Naive thymus-derived CD8-positive, alpha-beta T cell (primary cell): ENCODE measurements at regions not wholly inside any gene's neighbourhood (a gene's known extent, or its start where the extent isn't known, plus 50 kb on each side); places are given as distances from the start of the nearest gene placed in this dataset.
A peak's percentile ranks its signal among the peaks of the same experiment; 100 is the strongest.
"Not testable (repeated sequence)": the region's sequence is repeated elsewhere in the genome, so short reads cannot be mapped to it uniquely, and the experiment has no call there.

Experiments used
- ATAC-seq, 2 donors: fragments of 150-1000 bp; cut with Tn5 transposase in 1 of 2; sonication (Bioruptor Pico), chemical (Tn5 transposase) in 1 of 2; 1 replicate in 1 of 2; 2 replicates in 1 of 2; pipeline ENCODE4 v1.10.0; 2021; ENCODE audit warnings: mild to moderate bottlenecking in 2 of 2, moderate library complexity in 2 of 2
- POLR2A ChIA-PET: fragments of 350-600 bp; sonication (Branson Sonifier 250); formaldehyde crosslinking; loops from one replicate; lab custom pipeline; 2021; ENCODE audit warnings: antibody characterized with exemption; lab: Charles Lee
- DNase-seq, 10 donors: peaks; one replicate each; pipeline versions ENCODE4 v3.0.0 to v3.0.0-alpha.2; 2020 to 2022
- H3K27ac Mint-ChIP-seq, 10 donors: one replicate each; pipeline ENCODE4 v1.8.0; 2020 to 2022; ENCODE audit warnings: mild to moderate bottlenecking in 10 of 10, mixed read lengths in 10 of 10, moderate library complexity in 4 of 10, inconsistent platforms in 1 of 10
- H3K27me3 Mint-ChIP-seq, 5 donors: one replicate each; pipeline ENCODE4 v1.8.0; 2021 to 2022; ENCODE audit warnings: mixed read lengths in 5 of 5
- H3K36me3 Mint-ChIP-seq, 3 donors: one replicate each; pipeline ENCODE4 v1.8.0; 2020 to 2022; ENCODE audit warnings: mixed read lengths in 3 of 3, mild to moderate bottlenecking in 2 of 3, inconsistent platforms in 1 of 3
- H3K4me1 Mint-ChIP-seq, 4 donors: one replicate each; pipeline ENCODE4 v1.8.0; 2021 to 2022; ENCODE audit warnings: mixed read lengths in 4 of 4
- H3K4me3 Mint-ChIP-seq, 10 donors: one replicate each; pipeline ENCODE4 v1.8.0; 2020 to 2022; ENCODE audit warnings: mild to moderate bottlenecking in 10 of 10, mixed read lengths in 10 of 10, moderate library complexity in 6 of 10, inconsistent platforms in 1 of 10
- H3K9me3 Mint-ChIP-seq, 9 donors: one replicate each; pipeline ENCODE4 v1.8.0; 2020 to 2022; ENCODE audit warnings: mixed read lengths in 9 of 9, mild to moderate bottlenecking in 3 of 9, inconsistent platforms in 1 of 9, moderate library complexity in 1 of 9

GRCh38 chr1:43036932-43037331 lies 78.3 kb upstream of the SLC2A1 start:
- DNase-seq (no peak), ATAC-seq (no peak)
- H3K9me3 Mint-ChIP-seq = no peaks in the 10 kb centered on the region
- peaks cover 15 to 29% (median 18%) of the 10 kb centered on the region in 4 donors for H3K4me1 Mint-ChIP-seq
- POLR2A ChIA-PET = no interaction called here
- H3K27me3 Mint-ChIP-seq = no peaks in the 10 kb centered on the region
- no peak overlapping the region for H3K4me3 Mint-ChIP-seq
- peak overlapping the region in 3 of 10 donors; percentile 65 to 86 (median 70) for H3K27ac Mint-ChIP-seq
- H3K36me3 Mint-ChIP-seq = no peaks in the 10 kb centered on the region

DNA sequence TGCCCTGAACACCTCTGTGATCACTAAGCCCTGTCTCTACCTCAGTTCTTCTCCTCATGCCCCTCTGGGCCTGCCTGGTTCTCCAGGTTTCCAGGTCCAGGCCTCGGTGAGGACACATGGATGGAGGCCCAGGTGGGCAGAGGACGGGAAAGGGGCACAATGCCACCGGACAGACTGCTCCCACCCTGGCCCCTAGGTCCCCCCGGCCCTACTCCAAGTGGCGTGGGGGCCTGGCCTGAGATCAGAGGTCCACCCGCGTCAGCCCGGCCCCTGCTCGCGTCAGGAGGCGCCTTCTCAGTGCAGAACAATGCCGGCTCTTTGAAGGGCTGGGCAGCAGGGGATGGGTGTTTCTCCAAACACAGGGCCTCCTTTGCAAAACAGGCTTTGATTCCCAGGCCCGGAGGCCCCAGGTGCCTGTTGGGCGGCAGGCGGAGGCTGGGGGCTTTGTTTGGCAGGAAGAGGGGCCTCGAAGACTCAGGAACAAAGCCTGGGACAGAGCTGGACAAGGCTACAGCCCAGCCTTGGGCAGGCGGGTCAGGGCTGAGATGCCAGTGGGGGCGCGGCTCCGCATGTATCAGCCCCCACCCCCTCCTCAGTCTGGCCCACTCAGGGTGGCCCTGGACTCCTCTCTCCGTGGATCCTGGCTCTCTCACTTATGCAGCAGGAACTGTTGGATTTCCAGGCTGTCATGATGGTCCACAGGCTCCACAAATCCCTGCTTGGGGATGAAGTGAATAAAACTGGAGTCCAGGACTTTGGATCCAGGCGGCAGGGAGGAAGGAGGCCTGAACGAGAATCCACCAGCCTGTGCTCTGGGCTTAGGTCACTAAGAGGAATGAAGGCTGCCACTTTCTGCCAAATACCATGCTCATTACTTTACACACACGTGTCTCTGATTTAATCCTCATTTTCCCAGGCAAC lies 77.4 kb upstream of the SLC2A1 start:
- H3K27me3 Mint-ChIP-seq = no peaks in the 10 kb centered on the region
- ATAC-seq = no peak

GRCh38 chr1:43034778-43035177 lies 76.1 kb upstream of the SLC2A1 start:
- POLR2A ChIA-PET = interaction anchor here (1.0 kb wide), 1 partner anchor 83 kb away, joined by 3 read pairs; no protein-coding TSS in a partner anchor
- no peaks in the 10 kb centered on the region for H3K9me3 Mint-ChIP-seq
- H3K4me1 Mint-ChIP-seq = peaks cover 12 to 26% (median 17%) of the 10 kb centered on the region in 4 donors
- no peaks in the 10 kb centered on the region for H3K27me3 Mint-ChIP-seq
- DNase-seq (peak in 3 of 10 donors; percentile 16 to 34 (median 22)), ATAC-seq (peak; percentile 65 to 82)
- H3K27ac Mint-ChIP-seq = peak overlapping the region; percentile 76 to 98 (median 92)
- peak overlapping the region in 9 of 10 donors; percentile 35 to 82 (median 72) for H3K4me3 Mint-ChIP-seq
- no peaks in the 10 kb centered on the region for H3K36me3 Mint-ChIP-seq

More for the DNA sequence above, 77.4 kb upstream of the SLC2A1 start:
- no peaks in the 10 kb centered on the region for H3K36me3 Mint-ChIP-seq
- H3K4me3 Mint-ChIP-seq = peak overlapping the region in 1 of 10 donors; percentile 36
- peak overlapping the region in 9 of 10 donors; percentile 34 to 94 (median 65) for H3K27ac Mint-ChIP-seq
- no peaks in the 10 kb centered on the region for H3K9me3 Mint-ChIP-seq
- DNase-seq = no peak
- peaks cover 12 to 26% (median 17%) of the 10 kb centered on the region in 4 donors for H3K4me1 Mint-ChIP-seq
- POLR2A ChIA-PET = no interaction called here

- H3K27me3 Mint-ChIP-seq = no peaks in the 10 kb centered on the region
- H3K4me1 Mint-ChIP-seq = peaks cover 12 to 26% (median 17%) of the 10 kb centered on the region in 4 donors
- H3K27ac Mint-ChIP-seq = peak overlapping the region; percentile 76 to 98 (median 92)
- no peaks in the 10 kb centered on the region for H3K36me3 Mint-ChIP-seq
- peak overlapping the region in 8 of 10 donors; percentile 35 to 82 (median 72) for H3K4me3 Mint-ChIP-seq
- no peaks in the 10 kb centered on the region for H3K9me3 Mint-ChIP-seq
- DNase-seq = no peak
- ATAC-seq = peak; percentile 14 to 17
- POLR2A ChIA-PET = interaction anchor here (1.0 kb wide), 1 partner anchor 82 kb away, joined by 3 read pairs; no protein-coding TSS in a partner anchor
These were observed 75.6 kb upstream of the SLC2A1 start for GRCh38 chr1:43034195-43034658.

DNA sequence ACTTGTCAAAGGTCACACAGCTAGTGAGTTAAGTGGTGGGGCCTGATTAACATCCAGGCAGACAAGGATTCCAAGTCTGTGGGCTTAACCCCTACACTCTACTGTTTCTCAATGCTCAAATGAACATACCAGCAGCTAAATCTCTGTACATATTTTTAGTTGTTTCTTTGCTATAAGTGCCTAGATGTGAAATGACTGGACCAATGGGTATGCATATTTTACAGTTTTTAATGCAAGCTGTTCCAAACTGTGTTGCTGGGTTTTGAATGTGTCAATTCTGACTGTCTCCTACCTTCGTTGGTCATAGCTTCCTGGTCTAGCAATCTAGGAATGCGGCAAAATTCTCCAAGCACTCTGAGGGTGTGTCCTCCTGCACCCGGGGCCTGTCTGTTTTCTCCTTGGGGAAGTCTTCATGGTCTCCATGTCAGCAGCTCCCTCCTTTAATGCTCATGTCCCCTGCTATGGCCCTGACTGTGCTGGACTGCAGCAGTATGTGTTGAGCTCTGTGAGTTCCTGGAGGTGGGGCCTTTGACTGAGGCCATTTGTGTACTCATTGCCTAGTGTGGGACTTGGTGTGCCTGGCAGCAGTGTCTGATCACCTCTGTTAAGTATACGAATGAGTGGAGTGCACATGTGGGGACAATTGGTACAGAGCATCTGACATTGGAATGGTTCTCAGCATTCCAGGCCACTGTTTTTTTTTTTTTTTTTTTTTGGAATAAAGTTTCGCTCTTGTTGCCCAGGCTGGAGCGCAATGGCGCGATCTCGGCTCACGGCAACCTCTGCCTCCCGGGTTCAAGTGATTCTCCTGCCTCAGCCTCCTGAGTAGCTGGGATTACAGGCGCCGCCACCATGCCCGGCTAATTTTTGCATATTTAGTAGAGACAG lies 72.9 kb upstream of the SLC2A1 start:
- DNase-seq (no peak), ATAC-seq (no peak)
- Mint-ChIP-seq H3K4me1 (peaks cover 8 to 20% (median 16%) of the 10 kb centered on the region in 4 donors), H3K4me3 (no peak overlapping the region), H3K36me3 (no peaks in the 10 kb centered on the region), H3K27me3 (no peaks in the 10 kb centered on the region), H3K27ac (no peak overlapping the region), H3K9me3 (no peaks in the 10 kb centered on the region)
- POLR2A ChIA-PET = interaction anchor here (0.7 kb wide), 2 partner anchors 9 to 329 kb away, joined by 3 to 6 read pairs; no protein-coding TSS in a partner anchor

- Mint-ChIP-seq H3K36me3 (no peaks in the 10 kb centered on the region), H3K4me1 (peaks cover 0 to 2% (median 0%) of the 10 kb centered on the region in 4 donors), H3K27ac (no peak overlapping the region), H3K9me3 (no peaks in the 10 kb centered on the region), H3K27me3 (no peaks in the 10 kb centered on the region), H3K4me3 (no peak overlapping the region)
- DNase-seq (no peak), ATAC-seq (no peak)
- POLR2A ChIA-PET = no interaction called here
These were observed 66.2 kb upstream of the SLC2A1 start for GRCh38 chr1:43024905-43025304.

GRCh38 chr1:43021547-43022474 lies 63.1 kb upstream of the SLC2A1 start:
- Mint-ChIP-seq H3K27me3 (no peaks in the 10 kb centered on the region), H3K9me3 (no peaks in the 10 kb centered on the region), H3K4me3 (no peak overlapping the region), H3K4me1 (peaks cover 0 to 2% (median 0%) of the 10 kb centered on the region in 4 donors), H3K27ac (no peak overlapping the region), H3K36me3 (no peaks in the 10 kb centered on the region)
- ATAC-seq (no peak), DNase-seq (no peak)
- POLR2A ChIA-PET = no interaction called here

DNA sequence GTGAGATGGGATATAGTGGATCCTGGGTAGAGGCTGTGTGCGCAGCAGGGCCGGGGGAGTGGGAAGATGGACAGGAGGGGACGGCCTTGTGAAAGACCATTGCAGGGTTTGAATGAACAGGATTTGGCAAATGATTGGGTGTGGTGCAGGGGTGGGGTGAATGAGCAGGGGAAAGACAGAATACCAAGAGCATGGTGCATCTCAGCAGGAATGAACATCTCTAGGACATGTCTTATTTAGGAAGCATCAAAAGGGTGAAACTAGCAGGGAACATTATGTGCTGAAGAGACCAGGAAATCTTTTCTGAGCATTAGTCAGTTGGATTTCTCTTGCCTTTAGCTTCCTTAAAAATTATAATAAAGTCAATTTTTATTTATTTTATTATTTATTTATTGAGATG lies 60.6 kb upstream of the SLC2A1 start:
- ATAC-seq (no peak), DNase-seq (no peak)
- POLR2A ChIA-PET = no interaction called here
- no peak overlapping the region for H3K4me3 Mint-ChIP-seq
- H3K4me1 Mint-ChIP-seq = peaks cover 0 to 2% (median 0%) of the 10 kb centered on the region in 4 donors
- H3K27ac Mint-ChIP-seq = no peak overlapping the region
- H3K27me3 Mint-ChIP-seq = peaks cover 0 to 4% (median 0%) of the 10 kb centered on the region in 5 donors
- H3K36me3 Mint-ChIP-seq = no peaks in the 10 kb centered on the region
- no peaks in the 10 kb centered on the region for H3K9me3 Mint-ChIP-seq

DNA sequence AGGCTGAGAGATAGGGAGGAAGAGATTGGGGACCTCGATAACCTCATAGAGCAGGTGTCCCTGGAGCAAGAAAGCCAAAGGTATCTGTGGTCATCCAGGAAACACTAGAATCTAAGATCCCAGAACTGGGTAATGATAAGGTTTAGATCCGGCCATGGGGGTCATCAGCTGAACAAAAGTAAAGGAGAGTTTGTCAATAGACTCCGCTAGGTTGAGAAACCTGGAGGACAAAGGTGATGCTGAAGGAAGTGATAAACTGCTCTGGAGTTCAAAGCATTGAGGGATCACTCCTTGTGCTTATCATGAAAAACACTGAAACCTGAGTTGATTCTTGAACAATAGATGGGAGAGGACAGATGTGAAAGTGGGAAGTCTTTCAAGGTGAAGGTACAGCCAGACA lies 59.5 kb upstream of the SLC2A1 start:
- POLR2A ChIA-PET = no interaction called here
- H3K4me1 Mint-ChIP-seq = peaks cover 0 to 2% (median 0%) of the 10 kb centered on the region in 4 donors
- H3K27me3 Mint-ChIP-seq = peaks cover 0 to 4% (median 0%) of the 10 kb centered on the region in 5 donors
- H3K27ac Mint-ChIP-seq = peak overlapping the region in 1 of 10 donors; percentile 22
- H3K36me3 Mint-ChIP-seq = no peaks in the 10 kb centered on the region
- ATAC-seq (no peak), DNase-seq (no peak)
- H3K4me3 Mint-ChIP-seq = no peak overlapping the region
- no peaks in the 10 kb centered on the region for H3K9me3 Mint-ChIP-seq

DNA sequence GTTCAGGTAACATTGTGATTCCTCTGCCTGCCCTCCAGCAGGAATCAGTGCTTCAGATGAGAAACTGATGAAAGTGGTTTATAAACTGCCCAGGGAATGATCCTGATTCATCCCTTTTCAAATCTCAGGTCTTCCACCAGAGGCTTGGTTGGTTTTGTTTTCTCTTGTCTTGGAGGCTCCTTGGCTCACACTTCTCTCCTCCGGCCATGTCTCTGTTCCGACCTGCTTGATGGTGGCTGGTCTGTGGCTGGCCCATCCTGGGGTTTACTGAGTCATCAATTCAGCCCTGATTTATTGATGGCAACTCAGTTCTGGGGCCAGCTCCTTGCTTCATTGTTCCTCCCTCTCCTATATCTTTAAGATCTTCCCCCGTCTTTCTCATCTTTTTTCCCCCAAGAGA lies 56.6 kb upstream of the SLC2A1 start:
- peaks cover 0 to 4% (median 0%) of the 10 kb centered on the region in 5 donors for H3K27me3 Mint-ChIP-seq

GRCh38 chr1:43014579-43014978 lies 55.9 kb upstream of the SLC2A1 start:
- H3K36me3 Mint-ChIP-seq, DNase-seq, H3K4me1 Mint-ChIP-seq, H3K27ac Mint-ChIP-seq, H3K9me3 Mint-ChIP-seq, ATAC-seq, H3K4me3 Mint-ChIP-seq, H3K27me3 Mint-ChIP-seq, POLR2A ChIA-PET: not testable (repeated sequence)

More for the DNA sequence above, 56.6 kb upstream of the SLC2A1 start:
- H3K4me1 Mint-ChIP-seq = peaks cover 0 to 2% (median 0%) of the 10 kb centered on the region in 4 donors
- DNase-seq = no peak
- POLR2A ChIA-PET = no interaction called here
- no peak for ATAC-seq
- H3K9me3 Mint-ChIP-seq = no peaks in the 10 kb centered on the region
- H3K4me3 Mint-ChIP-seq = no peak overlapping the region
- H3K36me3 Mint-ChIP-seq = no peaks in the 10 kb centered on the region
- H3K27ac Mint-ChIP-seq = peak overlapping the region in 1 of 10 donors; percentile 4
